ENCODE measurements at regions not wholly inside any gene's neighbourhood (a gene's known extent, or its start where the extent isn't known, plus 50 kb on each side); places are given as distances from the start of the nearest gene placed in this dataset.
"Not testable (repeated sequence)": the region's sequence is repeated elsewhere in the genome, so short reads cannot be mapped to it uniquely, and the experiment has no call there.

- Mint-ChIP-seq H3K27ac (no peak overlapping the region), H3K4me3 (no peak overlapping the region), H3K9me3 (ENCODE audit: low read depth) (no peaks in the 10 kb centered on the region), H3K27me3 (peaks cover 5% of the 10 kb centered on the region), H3K4me1 (ENCODE audit: low read depth) (no peaks in the 10 kb centered on the region), H3K36me3 (no peaks in the 10 kb centered on the region)
Measured at GRCh38 chr13:59318320-59318930, 845.3 kb downstream of the DIAPH3 start.

- Mint-ChIP-seq H3K27me3 (peaks cover 5% of the 10 kb centered on the region), H3K9me3 (ENCODE audit: low read depth) (no peaks in the 10 kb centered on the region), H3K4me3 (no peak overlapping the region), H3K27ac (no peak overlapping the region), H3K4me1 (ENCODE audit: low read depth) (no peaks in the 10 kb centered on the region), H3K36me3 (no peaks in the 10 kb centered on the region)
Measured at GRCh38 chr13:59319276-59319675, 844.5 kb downstream of the DIAPH3 start.

- Mint-ChIP-seq H3K27me3 (peaks cover 5% of the 10 kb centered on the region), H3K27ac (no peak overlapping the region), H3K4me1 (ENCODE audit: low read depth) (no peaks in the 10 kb centered on the region), H3K4me3 (no peak overlapping the region), H3K36me3 (no peaks in the 10 kb centered on the region), H3K9me3 (ENCODE audit: low read depth) (no peaks in the 10 kb centered on the region)
Measured at GRCh38 chr13:59320021-59320420, 843.7 kb downstream of the DIAPH3 start.

GRCh38 chr13:59324401-59324800 lies 839.3 kb downstream of the DIAPH3 start:
- not testable (repeated sequence) for H3K27me3 Mint-ChIP-seq; H3K9me3 Mint-ChIP-seq (ENCODE audit: low read depth); H3K27ac Mint-ChIP-seq; H3K4me3 Mint-ChIP-seq; H3K4me1 Mint-ChIP-seq (ENCODE audit: low read depth); H3K36me3 Mint-ChIP-seq

GRCh38 chr13:59326717-59327116 lies 837.0 kb downstream of the DIAPH3 start:
- Mint-ChIP-seq H3K9me3 (ENCODE audit: low read depth) (no peaks in the 10 kb centered on the region), H3K4me3 (no peak overlapping the region), H3K4me1 (ENCODE audit: low read depth) (no peaks in the 10 kb centered on the region), H3K27ac (no peak overlapping the region), H3K36me3 (no peaks in the 10 kb centered on the region), H3K27me3 (peaks cover 2% of the 10 kb centered on the region)

- Mint-ChIP-seq H3K4me3 (no peak overlapping the region), H3K9me3 (ENCODE audit: low read depth) (no peaks in the 10 kb centered on the region), H3K36me3 (no peaks in the 10 kb centered on the region), H3K4me1 (ENCODE audit: low read depth) (no peaks in the 10 kb centered on the region), H3K27ac (no peak overlapping the region), H3K27me3 (peaks cover 4% of the 10 kb centered on the region)
Measured at GRCh38 chr13:59330764-59331163, 833.0 kb downstream of the DIAPH3 start.

GRCh38 chr13:59332966-59333365 lies 830.8 kb downstream of the DIAPH3 start:
- Mint-ChIP-seq H3K27me3 (peaks cover 2% of the 10 kb centered on the region), H3K36me3 (no peaks in the 10 kb centered on the region), H3K4me3 (no peak overlapping the region), H3K9me3 (ENCODE audit: low read depth) (no peaks in the 10 kb centered on the region), H3K4me1 (ENCODE audit: low read depth) (no peaks in the 10 kb centered on the region), H3K27ac (no peak overlapping the region)

GRCh38 chr13:59337070-59337469 lies 826.7 kb downstream of the DIAPH3 start:
- no peak overlapping the region for H3K4me3 Mint-ChIP-seq
- no peaks in the 10 kb centered on the region for H3K4me1 Mint-ChIP-seq (ENCODE audit: low read depth)
- H3K9me3 Mint-ChIP-seq (ENCODE audit: low read depth) = no peaks in the 10 kb centered on the region
- no peaks in the 10 kb centered on the region for H3K36me3 Mint-ChIP-seq
- peaks cover 2% of the 10 kb centered on the region for H3K27me3 Mint-ChIP-seq
- no peak overlapping the region for H3K27ac Mint-ChIP-seq

GRCh38 chr13:59340151-59340550 lies 823.6 kb downstream of the DIAPH3 start:
- H3K9me3 Mint-ChIP-seq (ENCODE audit: low read depth) = no peaks in the 10 kb centered on the region
- H3K27ac Mint-ChIP-seq = no peak overlapping the region
- H3K4me3 Mint-ChIP-seq = no peak overlapping the region
- H3K4me1 Mint-ChIP-seq (ENCODE audit: low read depth) = no peaks in the 10 kb centered on the region
- peaks cover 3% of the 10 kb centered on the region for H3K27me3 Mint-ChIP-seq
- no peaks in the 10 kb centered on the region for H3K36me3 Mint-ChIP-seq

GRCh38 chr13:59340581-59340980 lies 823.1 kb downstream of the DIAPH3 start:
- Mint-ChIP-seq H3K36me3 (no peaks in the 10 kb centered on the region), H3K4me1 (ENCODE audit: low read depth) (no peaks in the 10 kb centered on the region), H3K4me3 (no peak overlapping the region), H3K27ac (no peak overlapping the region), H3K9me3 (ENCODE audit: low read depth) (no peaks in the 10 kb centered on the region), H3K27me3 (peaks cover 3% of the 10 kb centered on the region)

GRCh38 chr13:59342400-59342799 lies 821.3 kb downstream of the DIAPH3 start:
- peaks cover 7% of the 10 kb centered on the region for H3K27me3 Mint-ChIP-seq
- no peak overlapping the region for H3K27ac Mint-ChIP-seq
- H3K4me3 Mint-ChIP-seq = no peak overlapping the region
- no peaks in the 10 kb centered on the region for H3K36me3 Mint-ChIP-seq
- no peaks in the 10 kb centered on the region for H3K4me1 Mint-ChIP-seq (ENCODE audit: low read depth)
- H3K9me3 Mint-ChIP-seq (ENCODE audit: low read depth) = no peaks in the 10 kb centered on the region

GRCh38 chr13:59343132-59343531 lies 820.6 kb downstream of the DIAPH3 start:
- peaks cover 7% of the 10 kb centered on the region for H3K27me3 Mint-ChIP-seq
- no peak overlapping the region for H3K27ac Mint-ChIP-seq
- H3K9me3 Mint-ChIP-seq (ENCODE audit: low read depth) = no peaks in the 10 kb centered on the region
- no peaks in the 10 kb centered on the region for H3K4me1 Mint-ChIP-seq (ENCODE audit: low read depth)
- H3K36me3 Mint-ChIP-seq = no peaks in the 10 kb centered on the region
- no peak overlapping the region for H3K4me3 Mint-ChIP-seq

GRCh38 chr13:59343993-59344822 lies 819.5 kb downstream of the DIAPH3 start:
- Mint-ChIP-seq H3K4me3 (no peak overlapping the region), H3K36me3 (no peaks in the 10 kb centered on the region), H3K27ac (no peak overlapping the region), H3K4me1 (ENCODE audit: low read depth) (no peaks in the 10 kb centered on the region), H3K27me3 (peaks cover 7% of the 10 kb centered on the region), H3K9me3 (ENCODE audit: low read depth) (no peaks in the 10 kb centered on the region)

- Mint-ChIP-seq H3K4me1 (ENCODE audit: low read depth) (no peaks in the 10 kb centered on the region), H3K4me3 (no peak overlapping the region), H3K27ac (no peak overlapping the region), H3K9me3 (ENCODE audit: low read depth) (no peaks in the 10 kb centered on the region), H3K27me3 (peaks cover 8% of the 10 kb centered on the region), H3K36me3 (no peaks in the 10 kb centered on the region)
Measured at GRCh38 chr13:59345311-59345710, 818.4 kb downstream of the DIAPH3 start.

GRCh38 chr13:59346999-59347723 lies 816.6 kb downstream of the DIAPH3 start:
- no peak overlapping the region for H3K27ac Mint-ChIP-seq
- H3K4me1 Mint-ChIP-seq (ENCODE audit: low read depth) = no peaks in the 10 kb centered on the region
- H3K36me3 Mint-ChIP-seq = no peaks in the 10 kb centered on the region
- no peaks in the 10 kb centered on the region for H3K9me3 Mint-ChIP-seq (ENCODE audit: low read depth)
- H3K27me3 Mint-ChIP-seq = peaks cover 10% of the 10 kb centered on the region
- no peak overlapping the region for H3K4me3 Mint-ChIP-seq

Measured in activated naive CD8-positive, alpha-beta T cell (primary cell).